Chondrocyte (in vitro differentiated cells): ENCODE measurements at regions not wholly inside any gene's neighbourhood (a gene's known extent, or its start where the extent isn't known, plus 50 kb on each side); places are given as distances from the start of the nearest gene placed in this dataset.

Experiments used
- DNase-seq: peaks from one replicate; pipeline ENCODE4 v3.0.0; 2021; ENCODE audit warnings: mixed read lengths, low spot score
- H3K27ac Mint-ChIP-seq: one replicate; pipeline ENCODE4 v1.8.0; 2021; ENCODE audit warnings: mild to moderate bottlenecking, moderate library complexity, mixed read lengths; ENCODE audit not compliant: unreplicated experiment
- H3K27me3 Mint-ChIP-seq: 2 replicates; pipeline ENCODE4 v1.8.0; 2021; ENCODE audit warnings: low read depth, mixed read lengths
- H3K36me3 Mint-ChIP-seq: 2 replicates; pipeline ENCODE4 v1.8.0; 2021; ENCODE audit warnings: low read depth, mixed read lengths
- H3K4me1 Mint-ChIP-seq: 2 replicates; pipeline ENCODE4 v1.8.0; 2021; ENCODE audit warnings: low read depth, mild to moderate bottlenecking, mixed read lengths
- H3K4me3 Mint-ChIP-seq: one replicate; pipeline ENCODE4 v1.8.0; 2021; ENCODE audit warnings: mild to moderate bottlenecking, moderate library complexity, mixed read lengths; ENCODE audit not compliant: unreplicated experiment
- H3K9me3 Mint-ChIP-seq: 2 replicates; pipeline ENCODE4 v1.8.0; 2021; ENCODE audit warnings: low read depth, mixed read lengths
- CTCF ChIP-seq: fragments of 200-600 bp; sonication (generic); IDR thresholded peaks from 2 replicates; pipeline ENCODE4 v1.5.0; 2021; ENCODE audit warnings: antibody characterized with exemption, mild to moderate bottlenecking, moderate library complexity

GRCh38 chr1:114333690-114334089 lies 177.3 kb downstream of the TRIM33 start:
- DNase-seq: no peak
- Mint-ChIP-seq H3K4me1 (no peaks in the 10 kb centered on the region), H3K27me3 (peaks cover 39% of the 10 kb centered on the region), H3K27ac (no peak overlapping the region), H3K9me3 (peaks cover 4% of the 10 kb centered on the region), H3K36me3 (no peaks in the 10 kb centered on the region), H3K4me3 (no peak overlapping the region)
- no peak for TF ChIP-seq CTCF

GRCh38 chr1:114331936-114332335 lies 178.3 kb upstream of the SYT6 start:
- H3K27ac Mint-ChIP-seq: no peak overlapping the region
- H3K27me3 Mint-ChIP-seq: peaks cover 36% of the 10 kb centered on the region
- no peaks in the 10 kb centered on the region for H3K36me3 Mint-ChIP-seq
- H3K4me1 Mint-ChIP-seq: no peaks in the 10 kb centered on the region
- TF ChIP-seq CTCF: no peak
- no peak for DNase-seq
- peaks cover 8% of the 10 kb centered on the region for H3K9me3 Mint-ChIP-seq
- H3K4me3 Mint-ChIP-seq: no peak overlapping the region

GRCh38 chr1:114330451-114330983 lies 176.8 kb upstream of the SYT6 start:
- H3K4me3 Mint-ChIP-seq: no peak overlapping the region
- H3K27ac Mint-ChIP-seq: no peak overlapping the region
- H3K4me1 Mint-ChIP-seq: no peaks in the 10 kb centered on the region
- peaks cover 10% of the 10 kb centered on the region for H3K9me3 Mint-ChIP-seq
- H3K27me3 Mint-ChIP-seq: peaks cover 36% of the 10 kb centered on the region
- no peak for DNase-seq
- no peak for TF ChIP-seq CTCF
- H3K36me3 Mint-ChIP-seq: no peaks in the 10 kb centered on the region

- no peak overlapping the region for H3K27ac Mint-ChIP-seq
- H3K4me1 Mint-ChIP-seq: no peaks in the 10 kb centered on the region
Observed at GRCh38 chr1:114328361-114328904, 174.8 kb upstream of the SYT6 start.

GRCh38 chr1:114324662-114324965 lies 170.9 kb upstream of the SYT6 start:
- Mint-ChIP-seq H3K36me3 (no peaks in the 10 kb centered on the region), H3K9me3 (peaks cover 5% of the 10 kb centered on the region), H3K4me3 (no peak overlapping the region), H3K27me3 (peaks cover 6% of the 10 kb centered on the region), H3K4me1 (peaks cover 24% of the 10 kb centered on the region), H3K27ac (no peak overlapping the region)
- TF ChIP-seq CTCF: no peak
- DNase-seq: no peak

More at GRCh38 chr1:114328361-114328904, 174.8 kb upstream of the SYT6 start:
- no peak for DNase-seq
- no peak for TF ChIP-seq CTCF
- Mint-ChIP-seq H3K9me3 (peaks cover 5% of the 10 kb centered on the region), H3K4me3 (no peak overlapping the region), H3K27me3 (peaks cover 23% of the 10 kb centered on the region), H3K36me3 (no peaks in the 10 kb centered on the region)
